B cell (primary cell): ENCODE measurements at regions not wholly inside any gene's neighbourhood (a gene's known extent, or its start where the extent isn't known, plus 50 kb on each side); places are given as distances from the start of the nearest gene placed in this dataset.

Experiments used
- ATAC-seq: fragments of 200-7000 bp; cut with Tn5 transposase; one replicate; pipeline ENCODE4 v1.10.0; 2021; ENCODE audit warnings: low read depth, mild to moderate bottlenecking, moderate number of reproducible peaks, moderate library complexity
- CTCF ChIA-PET: fragments of 350-600 bp; sonication (Branson Sonifier 250); formaldehyde crosslinking; loops from one replicate; lab custom pipeline; 2021; ENCODE audit warnings: antibody characterized with exemption, inconsistent platforms; lab: Charles Lee
- POLR2A ChIA-PET: fragments of 350-600 bp; sonication (Branson Sonifier 250); formaldehyde crosslinking; loops from one replicate; lab custom pipeline; 2021; ENCODE audit warnings: antibody characterized with exemption; lab: Charles Lee
- DNase-seq: peaks from one replicate; pipeline ENCODE4 v3.0.0; 2013
- H2AFZ ChIP-seq: 2 replicates; pipeline ENCODE4 v1.6.1; 2012; ENCODE audit warnings: mild to moderate bottlenecking, low read depth, low read length; ENCODE audit not compliant: insufficient read depth, poor library complexity, severe bottlenecking
- H3K27ac ChIP-seq, 2 donors: 1 replicate in 1 of 2; 2 replicates in 1 of 2; pipeline ENCODE4 v1.5.1; 2012 to 2013; ENCODE audit warnings: low read length in 2 of 2, mild to moderate bottlenecking in 2 of 2, moderate library complexity in 1 of 2
- H3K27me3 ChIP-seq, 4 experiments: fragments of 200-600 bp in 1 of 4; sonication (generic) in 1 of 4; replicated peaks in 1 of 4; 1 replicate in 2 of 4; 2 replicates in 2 of 4; pipeline versions ENCODE4 v1.6.1 to v1.7.0; 2013 to 2016; ENCODE audit warnings: low read length in 3 of 4, mild to moderate bottlenecking in 2 of 4, mixed read lengths in 1 of 4, moderate library complexity in 1 of 4; ENCODE audit not compliant: insufficient read depth in 4 of 4, control insufficient read depth in 3 of 4; ENCODE audit errors: control extremely low read depth in 1 of 4
- H3K36me3 ChIP-seq, 2 experiments: replicated peaks in 1 of 2; 1 replicate in 1 of 2; 2 replicates in 1 of 2; pipeline versions ENCODE4 v1.6.1 to v1.7.1; 2013; ENCODE audit warnings: low read length in 1 of 2; ENCODE audit not compliant: insufficient read depth in 2 of 2, control insufficient read depth in 1 of 2; ENCODE audit errors: control extremely low read depth in 1 of 2, extremely low read depth in 1 of 2
- H3K4me1 ChIP-seq, 2 donors: fragments of 200-600 bp in 1 of 2; sonication (generic) in 1 of 2; 1 replicate in 1 of 2; 2 replicates in 1 of 2; pipeline versions ENCODE4 v1.5.1 to v1.6.1; 2013 to 2017; ENCODE audit warnings: low read length in 2 of 2; ENCODE audit not compliant: control insufficient read depth in 2 of 2, insufficient read depth in 2 of 2
- H3K4me2 ChIP-seq: replicated peaks from 2 replicates; pipeline ENCODE3; 2012; ENCODE audit warnings: mild to moderate bottlenecking, low read depth, low read length; ENCODE audit not compliant: poor library complexity, severe bottlenecking
- H3K4me3 ChIP-seq, 5 experiments: fragments of 200-600 bp in 1 of 5; sonication (generic) in 1 of 5; 1 replicate in 3 of 5; 2 replicates in 2 of 5; pipeline versions ENCODE4 v1.5.1 to v1.7.0; 2011 to 2016; ENCODE audit warnings: low read length in 4 of 5, mild to moderate bottlenecking in 4 of 5, low read depth in 2 of 5, control low read depth in 1 of 5, moderate library complexity in 1 of 5; ENCODE audit not compliant: insufficient read depth in 1 of 5; ENCODE audit errors: control extremely low read depth in 1 of 5, extremely low read depth in 1 of 5
- H3K79me2 ChIP-seq: fragments of 200-600 bp; sonication (generic); one replicate; pipeline ENCODE4 v1.6.0; 2016; ENCODE audit warnings: low read length; ENCODE audit not compliant: control insufficient read depth, insufficient read depth
- H3K9ac ChIP-seq: fragments of 200-600 bp; sonication (generic); 2 replicates; pipeline ENCODE4 v1.6.1; 2017; ENCODE audit warnings: mild to moderate bottlenecking, low read length, moderate library complexity
- H3K9me3 ChIP-seq, 3 donors: one replicate each; pipeline versions ENCODE4 v1.6.1 to v1.7.1; 2013; ENCODE audit warnings: low read length in 2 of 3; ENCODE audit not compliant: control insufficient read depth in 2 of 3, insufficient read depth in 1 of 3; ENCODE audit errors: control extremely low read depth in 1 of 3
- H4K20me1 ChIP-seq: 2 replicates; pipeline ENCODE4 v1.6.0; 2012; ENCODE audit warnings: mild to moderate bottlenecking, low read length; ENCODE audit not compliant: insufficient read depth, control insufficient read depth, poor library complexity, severe bottlenecking
- H3K27ac Mint-ChIP-seq: one replicate; pipeline ENCODE4 v1.8.0; 2021; ENCODE audit warnings: mixed read lengths
- H3K27me3 Mint-ChIP-seq: one replicate; pipeline ENCODE4 v1.8.0; 2021; ENCODE audit warnings: mixed read lengths
- H3K4me1 Mint-ChIP-seq: one replicate; pipeline ENCODE4 v1.8.0; 2021; ENCODE audit warnings: mixed read lengths
- H3K4me3 Mint-ChIP-seq: one replicate; pipeline ENCODE4 v1.8.0; 2021; ENCODE audit warnings: mixed read lengths
- H3K9me3 Mint-ChIP-seq: one replicate; pipeline ENCODE4 v1.8.0; 2022; ENCODE audit warnings: mixed read lengths; ENCODE audit not compliant: insufficient read depth
- EZH2 ChIP-seq: IDR thresholded peaks from 2 replicates; pipeline ENCODE4 v1.6.1; 2012; ENCODE audit warnings: borderline replicate concordance, low read depth, mild to moderate bottlenecking, moderate library complexity, low read length; ENCODE audit not compliant: insufficient read depth, poor library complexity, severe bottlenecking
- WGBS: methylation state at CpG from one replicate; pipeline ENCODE4 v1.1.5; 2013; ENCODE audit warnings: missing lambda C conversion rate; ENCODE audit not compliant: insufficient coverage; 5-methylcytosine and 5-hydroxymethylcytosine counted together
- intact Hi-C: fragments of 100-400 bp; cut with micrococcal nuclease; formaldehyde crosslinking; loops from one replicate; pipeline ENCODE4 v1.10.0; 2022
- TF ChIP-seq, protein P1 (sequence below): fragments of 200-600 bp; IDR thresholded peaks from one replicate; pipeline ENCODE4 v1.8.0; 2022; ENCODE audit warnings: antibody characterized with exemption, mild to moderate bottlenecking

GRCh38 chr4:62414563-62414962, 1214.4 kb downstream of the ADGRL3 start:
- H3K4me1 Mint-ChIP-seq, result no peaks in the 10 kb centered on the region
- DNase-seq, result no peak
- Histone ChIP-seq H3K4me2 (no peak overlapping the region), H3K36me3 (no peaks in the 10 kb centered on the region), H3K4me3 (no peak overlapping the region), H3K4me1 (no peaks in the 10 kb centered on the region), H3K27me3 (no peaks in the 10 kb centered on the region), H3K79me2 (no peaks in the 10 kb centered on the region), H4K20me1 (no peaks in the 10 kb centered on the region), H3K27ac (no peak overlapping the region), H3K9ac (no peak overlapping the region), H3K9me3 (no peaks in the 10 kb centered on the region), H2AFZ (no peak overlapping the region)
- no peaks in the 10 kb centered on the region for H3K27me3 Mint-ChIP-seq
- ATAC-seq, result no peak
- H3K9me3 Mint-ChIP-seq, result peaks cover 4% of the 10 kb centered on the region
- CTCF ChIA-PET, result no interaction called here
- H3K27ac Mint-ChIP-seq, result no peak overlapping the region
- TF ChIP-seq, protein P1, sequence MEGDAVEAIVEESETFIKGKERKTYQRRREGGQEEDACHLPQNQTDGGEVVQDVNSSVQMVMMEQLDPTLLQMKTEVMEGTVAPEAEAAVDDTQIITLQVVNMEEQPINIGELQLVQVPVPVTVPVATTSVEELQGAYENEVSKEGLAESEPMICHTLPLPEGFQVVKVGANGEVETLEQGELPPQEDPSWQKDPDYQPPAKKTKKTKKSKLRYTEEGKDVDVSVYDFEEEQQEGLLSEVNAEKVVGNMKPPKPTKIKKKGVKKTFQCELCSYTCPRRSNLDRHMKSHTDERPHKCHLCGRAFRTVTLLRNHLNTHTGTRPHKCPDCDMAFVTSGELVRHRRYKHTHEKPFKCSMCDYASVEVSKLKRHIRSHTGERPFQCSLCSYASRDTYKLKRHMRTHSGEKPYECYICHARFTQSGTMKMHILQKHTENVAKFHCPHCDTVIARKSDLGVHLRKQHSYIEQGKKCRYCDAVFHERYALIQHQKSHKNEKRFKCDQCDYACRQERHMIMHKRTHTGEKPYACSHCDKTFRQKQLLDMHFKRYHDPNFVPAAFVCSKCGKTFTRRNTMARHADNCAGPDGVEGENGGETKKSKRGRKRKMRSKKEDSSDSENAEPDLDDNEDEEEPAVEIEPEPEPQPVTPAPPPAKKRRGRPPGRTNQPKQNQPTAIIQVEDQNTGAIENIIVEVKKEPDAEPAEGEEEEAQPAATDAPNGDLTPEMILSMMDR, result no peak
- no peak for TF ChIP-seq EZH2
- H3K4me3 Mint-ChIP-seq, result no peak overlapping the region
- intact Hi-C loops, result no loop called here
- POLR2A ChIA-PET, result no interaction called here

- no peak overlapping the region for H3K4me2 ChIP-seq
- H3K9ac ChIP-seq, result no peak overlapping the region
- Mint-ChIP-seq H3K27ac (no peak overlapping the region), H3K27me3 (no peaks in the 10 kb centered on the region), H3K4me3 (no peak overlapping the region), H3K4me1 (no peaks in the 10 kb centered on the region), H3K9me3 (no peaks in the 10 kb centered on the region)
- H3K4me1 ChIP-seq, result no peaks in the 10 kb centered on the region
- intact Hi-C loops, result no loop called here
- no peaks in the 10 kb centered on the region for H3K9me3 ChIP-seq
- DNase-seq (no peak), ATAC-seq (no peak)
- H3K27ac ChIP-seq, result no peak overlapping the region
- WGBS, result 88% methylated on average over 3 of the region's 3 CpGs
- H3K79me2 ChIP-seq, result no peaks in the 10 kb centered on the region
- CTCF ChIA-PET, result no interaction called here
- no peak overlapping the region for H2AFZ ChIP-seq
- POLR2A ChIA-PET, result no interaction called here
- TF ChIP-seq, protein P1, result no peak
- no peak for TF ChIP-seq EZH2
- no peak overlapping the region for H3K4me3 ChIP-seq
- no peaks in the 10 kb centered on the region for H3K36me3 ChIP-seq
- no peaks in the 10 kb centered on the region for H4K20me1 ChIP-seq
- no peaks in the 10 kb centered on the region for H3K27me3 ChIP-seq
These were observed 1210.4 kb downstream of the ADGRL3 start for GRCh38 chr4:62410371-62411003.
